ENCODE measurements at regions not wholly inside any gene's neighbourhood (a gene's known extent, or its start where the extent isn't known, plus 50 kb on each side); places are given as distances from the start of the nearest gene placed in this dataset.
"Not testable (repeated sequence)": the region's sequence is repeated elsewhere in the genome, so short reads cannot be mapped to it uniquely, and the experiment has no call there.

DNA sequence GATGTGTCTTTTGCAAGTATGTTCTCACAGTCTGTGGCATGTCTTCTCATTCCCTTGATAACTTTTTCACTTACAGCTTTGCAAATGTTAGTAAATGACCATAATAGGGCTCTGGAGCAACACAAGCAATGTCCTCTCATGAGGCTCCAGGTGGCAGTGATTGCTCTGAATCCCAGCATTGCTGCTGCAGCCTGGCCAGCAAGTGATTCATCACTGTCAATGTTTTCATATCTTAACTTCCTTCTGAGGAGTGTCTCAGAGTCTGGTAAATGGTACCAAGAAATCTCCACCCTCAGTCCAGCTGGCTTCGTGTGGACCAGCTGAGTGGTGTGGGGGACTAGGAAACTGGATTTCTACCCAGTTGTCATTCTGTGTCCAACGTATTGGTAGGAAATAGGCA is 139.6 kb downstream of the MYLK4 start:
- no peaks in the 10 kb centered on the region for H3K9me3 ChIP-seq (ENCODE audit: control insufficient read depth, insufficient read depth, low read length)
- no peaks in the 10 kb centered on the region for H3K4me1 ChIP-seq (ENCODE audit: control insufficient read depth, insufficient read depth, low read length)
- no peaks in the 10 kb centered on the region for H3K27me3 ChIP-seq (ENCODE audit: control insufficient read depth, insufficient read depth, low read length)
- H3K4me3 ChIP-seq (ENCODE audit: low read depth, low read length): no peak overlapping the region
- H3K9ac ChIP-seq (ENCODE audit: low read depth, low read length): no peak overlapping the region
- no peaks in the 10 kb centered on the region for H3K36me3 ChIP-seq (ENCODE audit: control insufficient read depth, insufficient read depth, low read length)
- H3K27ac ChIP-seq (ENCODE audit: low read depth, low read length): no peak overlapping the region

DNA sequence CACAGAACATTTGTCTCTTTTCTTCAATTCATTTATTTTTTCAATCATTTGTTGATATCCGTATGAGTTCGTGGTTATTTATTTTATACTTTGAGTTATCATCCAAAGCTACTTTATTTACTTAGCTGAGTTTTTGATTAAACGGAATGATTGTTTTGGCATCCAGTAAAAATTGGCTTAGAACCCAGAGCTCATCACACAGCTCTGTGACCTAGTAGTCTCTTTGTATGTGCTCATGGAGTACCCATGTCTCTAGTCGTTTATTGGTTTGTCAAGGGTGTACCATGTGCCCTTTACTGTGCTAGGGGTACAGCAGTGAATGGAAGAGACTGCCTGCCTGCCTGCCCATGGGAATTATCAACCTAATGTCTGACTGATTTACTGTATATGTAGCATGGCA is 142.2 kb downstream of the MYLK4 start:
- Histone ChIP-seq H3K4me3 (ENCODE audit: low read depth, low read length) (no peak overlapping the region), H3K9ac (ENCODE audit: low read depth, low read length) (no peak overlapping the region), H3K4me1 (ENCODE audit: control insufficient read depth, insufficient read depth, low read length) (no peaks in the 10 kb centered on the region), H3K9me3 (ENCODE audit: control insufficient read depth, insufficient read depth, low read length) (no peaks in the 10 kb centered on the region), H3K36me3 (ENCODE audit: control insufficient read depth, insufficient read depth, low read length) (no peaks in the 10 kb centered on the region), H3K27ac (ENCODE audit: low read depth, low read length) (no peak overlapping the region), H3K27me3 (ENCODE audit: control insufficient read depth, insufficient read depth, low read length) (no peaks in the 10 kb centered on the region)

GRCh38 chr6:2600363-2600762 is 150.4 kb downstream of the MYLK4 start:
- Histone ChIP-seq H3K36me3 (ENCODE audit: control insufficient read depth, insufficient read depth, low read length) (no peaks in the 10 kb centered on the region), H3K4me3 (ENCODE audit: low read depth, low read length) (no peak overlapping the region), H3K4me1 (ENCODE audit: control insufficient read depth, insufficient read depth, low read length) (no peaks in the 10 kb centered on the region), H3K27ac (ENCODE audit: low read depth, low read length) (no peak overlapping the region), H3K9ac (ENCODE audit: low read depth, low read length) (no peak overlapping the region), H3K9me3 (ENCODE audit: control insufficient read depth, insufficient read depth, low read length) (no peaks in the 10 kb centered on the region), H3K27me3 (ENCODE audit: control insufficient read depth, insufficient read depth, low read length) (no peaks in the 10 kb centered on the region)

DNA sequence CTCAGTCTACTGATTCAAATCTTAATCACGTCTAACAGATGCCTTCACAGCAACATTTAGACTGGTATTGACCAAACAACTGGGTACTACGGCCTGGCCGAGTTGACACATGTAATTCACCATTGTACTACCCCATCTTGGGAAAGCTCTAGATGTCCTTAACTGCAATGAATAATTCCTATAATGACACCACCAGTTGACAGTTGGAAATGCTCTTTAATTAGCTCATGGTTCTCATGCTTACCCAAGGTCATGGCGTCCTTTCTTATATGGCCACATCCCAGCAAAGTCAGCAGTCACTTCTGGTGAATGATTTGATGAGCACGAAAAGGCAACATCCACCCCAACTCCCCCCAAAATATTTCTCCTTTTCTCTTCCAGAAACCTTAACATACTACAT is 150.9 kb downstream of the MYLK4 start:
- Histone ChIP-seq H3K9me3 (ENCODE audit: control insufficient read depth, insufficient read depth, low read length) (no peaks in the 10 kb centered on the region), H3K36me3 (ENCODE audit: control insufficient read depth, insufficient read depth, low read length) (no peaks in the 10 kb centered on the region), H3K4me1 (ENCODE audit: control insufficient read depth, insufficient read depth, low read length) (no peaks in the 10 kb centered on the region), H3K4me3 (ENCODE audit: low read depth, low read length) (no peak overlapping the region), H3K27me3 (ENCODE audit: control insufficient read depth, insufficient read depth, low read length) (no peaks in the 10 kb centered on the region), H3K27ac (ENCODE audit: low read depth, low read length) (no peak overlapping the region), H3K9ac (ENCODE audit: low read depth, low read length) (no peak overlapping the region)

DNA sequence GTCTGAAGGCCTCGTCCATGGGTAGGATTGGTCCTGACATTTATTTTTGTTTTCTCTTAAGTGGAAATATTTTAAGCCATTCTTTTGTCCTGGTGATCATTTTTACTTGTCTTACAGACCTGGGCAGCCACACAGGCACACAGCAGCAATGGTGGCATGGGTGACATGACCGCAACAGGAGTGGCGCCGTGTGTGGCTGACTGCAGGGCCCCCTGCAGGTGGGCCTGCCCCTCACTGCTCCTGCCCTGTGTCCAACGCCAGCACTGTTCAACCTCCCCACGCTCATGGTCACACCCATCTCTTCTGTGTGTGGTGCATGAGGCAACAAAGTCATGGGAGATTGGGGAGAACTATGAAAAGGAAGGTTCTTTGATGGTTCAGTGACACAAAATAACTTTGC is 151.9 kb downstream of the MYLK4 start:
- Histone ChIP-seq H3K27me3 (ENCODE audit: control insufficient read depth, insufficient read depth, low read length) (no peaks in the 10 kb centered on the region), H3K9ac (ENCODE audit: low read depth, low read length) (no peak overlapping the region), H3K4me1 (ENCODE audit: control insufficient read depth, insufficient read depth, low read length) (no peaks in the 10 kb centered on the region), H3K27ac (ENCODE audit: low read depth, low read length) (no peak overlapping the region), H3K36me3 (ENCODE audit: control insufficient read depth, insufficient read depth, low read length) (no peaks in the 10 kb centered on the region), H3K4me3 (ENCODE audit: low read depth, low read length) (no peak overlapping the region), H3K9me3 (ENCODE audit: control insufficient read depth, insufficient read depth, low read length) (no peaks in the 10 kb centered on the region)

GRCh38 chr6:2597991-2598390 is 152.7 kb downstream of the MYLK4 start:
- Histone ChIP-seq H3K9me3 (ENCODE audit: control insufficient read depth, insufficient read depth, low read length) (no peaks in the 10 kb centered on the region), H3K27ac (ENCODE audit: low read depth, low read length) (no peak overlapping the region), H3K4me3 (ENCODE audit: low read depth, low read length) (no peak overlapping the region), H3K4me1 (ENCODE audit: control insufficient read depth, insufficient read depth, low read length) (no peaks in the 10 kb centered on the region), H3K27me3 (ENCODE audit: control insufficient read depth, insufficient read depth, low read length) (no peaks in the 10 kb centered on the region), H3K9ac (ENCODE audit: low read depth, low read length) (no peak overlapping the region), H3K36me3 (ENCODE audit: control insufficient read depth, insufficient read depth, low read length) (no peaks in the 10 kb centered on the region)

DNA sequence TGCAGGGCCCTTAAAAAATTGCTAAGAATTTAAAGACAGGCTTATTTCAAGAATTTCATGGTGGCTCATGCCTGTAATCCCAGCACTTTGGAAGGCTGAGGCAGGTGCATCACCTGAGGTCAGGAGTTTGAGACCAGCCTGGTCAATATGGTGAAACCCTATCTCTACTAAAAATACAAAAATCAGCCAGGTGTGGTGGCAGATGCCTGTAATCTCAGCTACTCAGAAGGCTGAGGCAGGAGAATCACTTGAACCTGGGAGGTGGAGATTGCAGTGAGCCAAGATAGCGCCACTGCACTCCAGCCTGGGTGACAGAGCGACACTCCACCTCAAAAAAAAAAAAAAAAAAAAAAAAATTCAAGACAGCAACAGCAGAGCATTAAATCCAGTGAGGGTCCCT is 153.3 kb downstream of the MYLK4 start:
- H3K4me3 ChIP-seq (ENCODE audit: low read depth, low read length); H3K9me3 ChIP-seq (ENCODE audit: control insufficient read depth, insufficient read depth, low read length); H3K27ac ChIP-seq (ENCODE audit: low read depth, low read length); H3K9ac ChIP-seq (ENCODE audit: low read depth, low read length); H3K27me3 ChIP-seq (ENCODE audit: control insufficient read depth, insufficient read depth, low read length); H3K36me3 ChIP-seq (ENCODE audit: control insufficient read depth, insufficient read depth, low read length); H3K4me1 ChIP-seq (ENCODE audit: control insufficient read depth, insufficient read depth, low read length): not testable (repeated sequence)

DNA sequence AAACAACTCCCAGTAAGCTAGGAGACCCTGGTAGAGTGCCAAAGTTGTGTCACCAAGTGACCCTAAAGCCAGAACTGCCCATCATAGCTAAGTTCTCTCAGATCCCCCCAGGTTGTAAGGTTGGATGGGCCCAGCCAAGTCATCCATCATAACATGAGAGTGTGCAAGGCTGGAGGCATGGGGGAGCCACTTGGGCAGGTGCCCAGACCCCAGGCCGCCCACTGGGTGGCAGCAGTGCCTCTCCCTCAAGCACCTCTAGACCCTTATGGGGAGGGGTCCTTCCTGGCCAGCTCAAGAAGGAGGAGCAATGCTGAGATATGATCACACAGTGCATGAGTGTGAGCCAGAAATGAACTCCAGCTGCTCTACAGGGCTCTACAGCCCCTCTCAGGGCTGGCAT is 154.5 kb downstream of the MYLK4 start:
- no peak overlapping the region for H3K4me3 ChIP-seq (ENCODE audit: low read depth, low read length)
- H3K27me3 ChIP-seq (ENCODE audit: control insufficient read depth, insufficient read depth, low read length): no peaks in the 10 kb centered on the region
- no peaks in the 10 kb centered on the region for H3K4me1 ChIP-seq (ENCODE audit: control insufficient read depth, insufficient read depth, low read length)
- H3K9ac ChIP-seq (ENCODE audit: low read depth, low read length): no peak overlapping the region
- H3K27ac ChIP-seq (ENCODE audit: low read depth, low read length): no peak overlapping the region
- no peaks in the 10 kb centered on the region for H3K36me3 ChIP-seq (ENCODE audit: control insufficient read depth, insufficient read depth, low read length)
- no peaks in the 10 kb centered on the region for H3K9me3 ChIP-seq (ENCODE audit: control insufficient read depth, insufficient read depth, low read length)

DNA sequence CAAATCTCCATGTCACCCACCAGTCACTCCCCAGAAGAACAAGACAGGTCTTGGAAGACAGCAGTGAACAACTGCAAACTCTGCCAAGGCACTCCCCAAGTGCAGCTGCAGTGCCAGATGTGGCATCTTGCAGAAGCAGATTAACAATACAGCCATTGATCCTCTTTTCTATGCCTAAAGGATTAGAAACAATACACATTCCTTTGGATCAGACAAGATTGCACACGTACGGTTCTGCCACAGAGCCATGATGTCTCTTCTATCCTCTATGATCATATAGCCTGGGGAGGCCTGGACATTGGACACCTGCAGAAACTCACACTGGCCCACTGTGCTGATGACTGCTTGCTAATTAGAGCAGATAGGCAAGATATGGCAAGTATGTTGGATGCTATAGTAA is 155.9 kb downstream of the MYLK4 start:
- H3K36me3 ChIP-seq (ENCODE audit: control insufficient read depth, insufficient read depth, low read length): no peaks in the 10 kb centered on the region
- no peaks in the 10 kb centered on the region for H3K9me3 ChIP-seq (ENCODE audit: control insufficient read depth, insufficient read depth, low read length)
- H3K4me1 ChIP-seq (ENCODE audit: control insufficient read depth, insufficient read depth, low read length): peaks cover 7% of the 10 kb centered on the region; the same call in 1 of the 2 replicates
- H3K27me3 ChIP-seq (ENCODE audit: control insufficient read depth, insufficient read depth, low read length): no peaks in the 10 kb centered on the region
- no peak overlapping the region for H3K4me3 ChIP-seq (ENCODE audit: low read depth, low read length)
- H3K27ac ChIP-seq (ENCODE audit: low read depth, low read length): no peak overlapping the region
- no peak overlapping the region for H3K9ac ChIP-seq (ENCODE audit: low read depth, low read length)

GRCh38 chr6:2593167-2593566 is 157.6 kb downstream of the MYLK4 start:
- Histone ChIP-seq H3K27me3 (ENCODE audit: control insufficient read depth, insufficient read depth, low read length) (no peaks in the 10 kb centered on the region), H3K9me3 (ENCODE audit: control insufficient read depth, insufficient read depth, low read length) (0 out of 2 replicates have a peak, but pooled peaks cover 3% of the 10 kb centered on the region), H3K4me3 (ENCODE audit: low read depth, low read length) (no peak overlapping the region)

DNA sequence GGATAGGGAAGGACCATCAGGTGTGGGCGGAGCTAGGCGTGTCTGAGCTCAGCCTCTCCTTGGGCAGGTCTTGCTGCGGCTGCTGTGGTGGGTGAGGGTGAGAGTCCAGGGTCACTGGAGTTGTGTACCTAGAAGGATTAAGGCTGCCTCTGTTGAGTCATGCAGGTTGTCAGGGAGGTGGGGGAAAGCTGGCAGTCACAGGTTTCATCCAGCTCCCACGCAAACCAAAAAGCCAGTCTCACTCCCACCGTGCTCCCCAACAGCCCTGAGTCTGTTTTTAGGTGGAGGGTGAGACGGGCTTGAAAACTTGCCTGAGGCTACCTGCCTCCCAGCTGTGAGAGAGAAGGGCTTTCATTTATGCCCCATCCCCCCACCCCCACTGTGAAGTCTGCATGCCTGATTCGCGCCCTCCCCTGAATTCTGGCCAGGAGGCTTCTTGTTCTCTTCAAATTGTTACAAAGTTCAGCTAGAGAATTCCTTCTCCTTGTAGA is 161.5 kb downstream of the MYLK4 start:
- H3K36me3 ChIP-seq (ENCODE audit: control insufficient read depth, insufficient read depth, low read length): no peaks in the 10 kb centered on the region
- no peaks in the 10 kb centered on the region for H3K27me3 ChIP-seq (ENCODE audit: control insufficient read depth, insufficient read depth, low read length)
- H3K4me1 ChIP-seq (ENCODE audit: control insufficient read depth, insufficient read depth, low read length): peaks cover 21% of the 10 kb centered on the region; the same call in 1 of the 2 replicates
- H3K4me3 ChIP-seq (ENCODE audit: low read depth, low read length): peak overlapping the region; percentile 35; the same call in 1 of the 2 replicates
- H3K9ac ChIP-seq (ENCODE audit: low read depth, low read length): no peak overlapping the region
- peak overlapping the region; percentile 83 for H3K27ac ChIP-seq (ENCODE audit: low read depth, low read length)
- H3K9me3 ChIP-seq (ENCODE audit: control insufficient read depth, insufficient read depth, low read length): 0 out of 2 replicates have a peak, but pooled peaks cover 3% of the 10 kb centered on the region

More at GRCh38 chr6:2593167-2593566, 157.6 kb downstream of the MYLK4 start:
- Histone ChIP-seq H3K9ac (ENCODE audit: low read depth, low read length) (no peak overlapping the region), H3K27ac (ENCODE audit: low read depth, low read length) (no peak overlapping the region), H3K36me3 (ENCODE audit: control insufficient read depth, insufficient read depth, low read length) (no peaks in the 10 kb centered on the region), H3K4me1 (ENCODE audit: control insufficient read depth, insufficient read depth, low read length) (peaks cover 21% of the 10 kb centered on the region; the same call in 1 of the 2 replicates)

GRCh38 chr6:2583459-2583858 is 167.3 kb downstream of the MYLK4 start:
- no peaks in the 10 kb centered on the region for H3K9me3 ChIP-seq (ENCODE audit: control insufficient read depth, insufficient read depth, low read length)
- H3K9ac ChIP-seq (ENCODE audit: low read depth, low read length): no peak overlapping the region
- H3K27me3 ChIP-seq (ENCODE audit: control insufficient read depth, insufficient read depth, low read length): no peaks in the 10 kb centered on the region
- peaks cover 16% of the 10 kb centered on the region for H3K4me1 ChIP-seq (ENCODE audit: control insufficient read depth, insufficient read depth, low read length)
- H3K4me3 ChIP-seq (ENCODE audit: low read depth, low read length): no peak overlapping the region
- H3K36me3 ChIP-seq (ENCODE audit: control insufficient read depth, insufficient read depth, low read length): no peaks in the 10 kb centered on the region
- no peak overlapping the region for H3K27ac ChIP-seq (ENCODE audit: low read depth, low read length)

All from HUES48 (cell line).